ENCODE measurements at regions not wholly inside any gene's neighbourhood (a gene's known extent, or its start where the extent isn't known, plus 50 kb on each side); places are given as distances from the start of the nearest gene placed in this dataset.
A peak's percentile ranks its signal among the peaks of the same experiment; 100 is the strongest.

DNA sequence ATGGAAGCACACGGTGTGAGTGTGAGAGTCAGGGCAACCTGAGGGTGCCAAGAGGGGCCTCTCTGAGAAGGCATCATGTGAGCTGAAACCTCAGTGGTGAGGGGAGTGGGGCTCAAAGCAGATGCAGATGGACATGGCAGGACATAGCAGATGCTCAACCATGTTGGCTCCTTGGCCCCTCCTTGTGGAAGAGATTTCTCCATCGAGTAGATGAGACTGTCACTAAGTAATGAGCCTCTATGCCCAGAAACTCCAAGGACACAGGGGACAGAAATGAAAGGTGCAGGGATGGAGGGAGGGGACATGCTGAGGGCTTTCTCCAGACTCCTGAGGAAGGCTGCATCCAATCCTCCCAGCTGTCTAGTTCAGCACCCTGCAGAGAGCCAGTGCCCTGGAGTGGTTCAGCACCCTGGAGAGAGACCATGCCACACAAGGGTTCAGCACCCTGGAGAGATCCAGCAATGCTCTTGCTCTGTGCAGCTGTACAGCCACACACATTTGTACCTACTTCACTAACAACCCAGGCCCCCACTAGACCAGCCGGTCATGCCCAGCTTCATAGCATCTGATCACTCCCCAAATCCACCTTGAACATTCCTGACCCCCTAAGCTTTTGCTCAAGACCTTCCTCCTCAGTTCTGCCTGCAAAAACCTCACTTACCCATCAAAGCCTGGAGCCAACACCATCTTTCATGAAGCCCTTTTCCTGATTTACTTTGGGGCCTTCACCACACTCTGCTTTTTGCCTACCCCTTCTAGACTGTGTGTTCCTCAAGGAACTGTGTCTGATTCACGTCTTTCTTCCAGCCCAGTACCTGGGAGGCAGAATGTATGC lies 252.0 kb downstream of the CTTN start:
- WGBS (ENCODE audit: insufficient coverage), result 51% methylated on average over 2 of the region's 4 CpGs
- Histone ChIP-seq H3K36me3 (ENCODE audit: control insufficient read depth, insufficient read depth, low read length) (no peaks in the 10 kb centered on the region), H3K4me3 (ENCODE audit: low read depth, low read length) (no peak overlapping the region), H3K27ac (ENCODE audit: low read depth, low read length) (no peak overlapping the region), H3K4me1 (ENCODE audit: control insufficient read depth, insufficient read depth, low read length) (peaks cover 14% of the 10 kb centered on the region), H3K27me3 (ENCODE audit: control insufficient read depth, insufficient read depth, low read length) (no peaks in the 10 kb centered on the region), H3K9me3 (ENCODE audit: control insufficient read depth, insufficient read depth, low read length) (no peaks in the 10 kb centered on the region)
- peak in 2 of 6 donors; percentile 65 to 88 for DNase-seq (ENCODE audit: low read depth in 4 of 6, low spot score in 6 of 6)

DNA sequence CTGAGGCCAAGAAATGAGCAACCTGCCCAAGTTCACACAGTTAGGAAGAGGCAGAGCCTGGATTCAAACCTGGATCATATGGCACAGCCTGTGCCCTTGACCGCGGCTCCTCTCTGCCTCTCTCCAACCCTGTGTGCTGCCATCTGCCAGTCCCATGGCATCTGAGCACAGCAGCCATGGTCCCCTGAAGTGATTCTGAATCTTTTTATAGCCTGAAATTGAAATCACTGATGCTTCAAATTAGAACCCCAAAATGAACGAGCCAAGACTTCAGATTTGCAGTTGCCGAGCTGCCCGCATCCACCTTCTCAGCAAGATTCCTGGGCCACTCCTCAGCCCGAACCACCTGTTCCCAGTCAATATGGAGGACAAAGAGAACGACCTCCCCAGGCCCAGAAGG lies 252.7 kb downstream of the CTTN start:
- Histone ChIP-seq H3K4me3 (ENCODE audit: low read depth, low read length) (no peak overlapping the region), H3K27me3 (ENCODE audit: control insufficient read depth, insufficient read depth, low read length) (no peaks in the 10 kb centered on the region), H3K27ac (ENCODE audit: low read depth, low read length) (no peak overlapping the region), H3K4me1 (ENCODE audit: control insufficient read depth, insufficient read depth, low read length) (peaks cover 6% of the 10 kb centered on the region), H3K36me3 (ENCODE audit: control insufficient read depth, insufficient read depth, low read length) (no peaks in the 10 kb centered on the region), H3K9me3 (ENCODE audit: control insufficient read depth, insufficient read depth, low read length) (no peaks in the 10 kb centered on the region)
- 67% methylated on average over 6 of the region's 7 CpGs for WGBS (ENCODE audit: insufficient coverage)
- DNase-seq (ENCODE audit: low read depth in 4 of 6, low spot score in 6 of 6), result peak in 1 of 6 donors; percentile 53

GRCh38 chr11:70654016-70654415 lies 255.7 kb downstream of the CTTN start:
- Histone ChIP-seq H3K4me1 (ENCODE audit: control insufficient read depth, insufficient read depth, low read length) (peaks cover 19% of the 10 kb centered on the region), H3K36me3 (ENCODE audit: control insufficient read depth, insufficient read depth, low read length) (no peaks in the 10 kb centered on the region), H3K4me3 (ENCODE audit: low read depth, low read length) (no peak overlapping the region), H3K27ac (ENCODE audit: low read depth, low read length) (no peak overlapping the region), H3K9me3 (ENCODE audit: control insufficient read depth, insufficient read depth, low read length) (no peaks in the 10 kb centered on the region), H3K27me3 (ENCODE audit: control insufficient read depth, insufficient read depth, low read length) (no peaks in the 10 kb centered on the region)
- DNase-seq (ENCODE audit: low read depth in 4 of 6, low spot score in 6 of 6), result peak in 1 of 6 donors; percentile 70
- 64% methylated on average over 4 of the region's 8 CpGs for WGBS (ENCODE audit: insufficient coverage)

DNA sequence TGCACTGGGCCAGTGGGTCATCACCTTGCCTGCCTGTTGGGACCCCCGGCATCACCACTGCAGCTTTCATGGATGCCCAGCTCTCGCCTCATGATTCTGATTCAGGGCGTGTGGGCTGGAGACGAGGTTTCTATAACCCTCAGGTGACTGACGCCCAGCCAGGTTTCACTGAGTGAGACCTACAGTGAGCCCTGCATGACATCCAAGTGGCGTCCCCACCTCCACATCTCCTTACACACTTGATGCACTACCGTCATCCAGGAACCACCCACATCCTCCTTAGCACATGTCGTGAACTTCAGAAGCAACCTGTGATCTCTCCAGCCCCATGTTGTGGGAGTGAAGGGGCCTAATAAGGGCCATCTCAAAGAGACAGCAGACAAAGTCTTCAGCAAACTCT lies 257.5 kb downstream of the CTTN start:
- Histone ChIP-seq H3K9me3 (ENCODE audit: control insufficient read depth, insufficient read depth, low read length) (no peaks in the 10 kb centered on the region), H3K4me1 (ENCODE audit: control insufficient read depth, insufficient read depth, low read length) (peaks cover 31% of the 10 kb centered on the region), H3K27ac (ENCODE audit: low read depth, low read length) (no peak overlapping the region), H3K27me3 (ENCODE audit: control insufficient read depth, insufficient read depth, low read length) (no peaks in the 10 kb centered on the region), H3K4me3 (ENCODE audit: low read depth, low read length) (no peak overlapping the region), H3K36me3 (ENCODE audit: control insufficient read depth, insufficient read depth, low read length) (peaks cover 5% of the 10 kb centered on the region)
- 99% methylated on average over 7 of the region's 8 CpGs for WGBS (ENCODE audit: insufficient coverage)
- DNase-seq (ENCODE audit: low read depth in 4 of 6, low spot score in 6 of 6), result no peak

DNA sequence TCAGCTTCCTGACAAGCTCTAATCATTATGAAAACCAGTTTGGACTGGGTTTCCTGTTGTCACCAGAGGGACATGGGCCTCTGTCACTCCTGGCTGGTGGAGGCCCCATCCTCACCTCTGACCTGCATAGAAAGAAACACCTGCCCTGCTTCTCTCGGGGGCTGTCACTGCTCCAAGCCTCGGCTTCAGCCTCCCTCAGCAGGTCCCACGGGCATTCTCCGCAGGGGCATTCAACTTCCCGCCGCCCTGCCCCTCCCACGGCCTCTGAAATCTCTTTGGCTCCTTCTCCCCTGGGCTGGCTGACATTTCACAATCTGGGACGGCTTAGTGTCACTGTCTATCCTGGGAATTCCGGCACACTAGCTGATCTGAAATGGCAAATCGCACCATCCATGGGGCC lies 257.9 kb downstream of the CTTN start:
- H3K4me3 ChIP-seq (ENCODE audit: low read depth, low read length), result no peak overlapping the region
- 53% methylated on average over 10 of the region's 10 CpGs for WGBS (ENCODE audit: insufficient coverage)
- H3K27ac ChIP-seq (ENCODE audit: low read depth, low read length), result no peak overlapping the region
- no peak for DNase-seq (ENCODE audit: low read depth in 4 of 6, low spot score in 6 of 6)
- H3K4me1 ChIP-seq (ENCODE audit: control insufficient read depth, insufficient read depth, low read length), result peaks cover 30% of the 10 kb centered on the region
- no peaks in the 10 kb centered on the region for H3K9me3 ChIP-seq (ENCODE audit: control insufficient read depth, insufficient read depth, low read length)
- H3K27me3 ChIP-seq (ENCODE audit: control insufficient read depth, insufficient read depth, low read length), result no peaks in the 10 kb centered on the region
- H3K36me3 ChIP-seq (ENCODE audit: control insufficient read depth, insufficient read depth, low read length), result peaks cover 5% of the 10 kb centered on the region

DNA sequence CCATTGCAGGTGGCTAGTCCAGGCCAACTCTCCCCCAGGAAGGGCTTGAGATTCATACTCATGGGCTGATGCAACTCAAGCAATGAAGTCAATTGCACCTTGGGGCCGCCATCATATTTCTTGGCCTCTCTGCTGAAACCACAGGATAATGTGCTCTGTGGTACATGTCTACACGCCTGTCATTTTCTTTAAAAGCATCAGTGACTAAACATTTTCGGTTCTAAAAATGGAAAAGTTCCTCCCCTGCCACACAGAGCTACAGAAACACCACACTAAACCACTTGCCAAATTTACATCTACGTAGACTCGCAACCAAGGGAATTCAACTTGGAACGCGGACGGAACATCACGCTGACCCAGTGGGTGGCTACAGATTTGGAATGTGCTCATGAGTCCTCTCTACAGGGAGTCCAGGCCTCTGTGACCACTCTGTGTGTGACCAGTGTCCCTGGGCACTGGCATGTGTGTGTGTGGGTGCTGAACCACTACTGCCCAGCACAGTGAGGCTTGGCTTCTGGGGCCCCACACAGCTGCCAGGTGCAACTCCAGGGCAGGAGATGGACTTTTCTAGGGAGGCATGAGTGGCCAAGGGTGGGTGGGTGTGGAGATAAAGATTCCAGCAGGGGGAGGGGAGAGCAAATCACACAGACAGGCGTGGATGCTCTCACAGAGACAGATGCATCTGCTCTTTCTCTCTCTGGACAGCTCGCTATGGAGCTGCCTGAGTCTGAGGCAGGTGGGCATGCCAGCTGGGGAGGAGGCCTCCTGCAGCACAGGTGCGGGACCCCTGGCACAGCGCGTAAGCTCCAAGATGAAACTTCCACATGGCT lies 261.9 kb downstream of the CTTN start:
- Histone ChIP-seq H3K4me1 (ENCODE audit: control insufficient read depth, insufficient read depth, low read length) (peaks cover 57% of the 10 kb centered on the region), H3K27ac (ENCODE audit: low read depth, low read length) (no peak overlapping the region), H3K9me3 (ENCODE audit: control insufficient read depth, insufficient read depth, low read length) (no peaks in the 10 kb centered on the region), H3K27me3 (ENCODE audit: control insufficient read depth, insufficient read depth, low read length) (peaks cover 2% of the 10 kb centered on the region), H3K4me3 (ENCODE audit: low read depth, low read length) (peak overlapping the region; percentile 55), H3K36me3 (ENCODE audit: control insufficient read depth, insufficient read depth, low read length) (peaks cover 5% of the 10 kb centered on the region)
- DNase-seq (ENCODE audit: low read depth in 4 of 6, low spot score in 6 of 6), result peak in 1 of 6 donors; percentile 35
- 71% methylated on average over 11 of the region's 14 CpGs for WGBS (ENCODE audit: insufficient coverage)

- peaks cover 2% of the 10 kb centered on the region for H3K27me3 ChIP-seq (ENCODE audit: control insufficient read depth, insufficient read depth, low read length)
- H3K9me3 ChIP-seq (ENCODE audit: control insufficient read depth, insufficient read depth, low read length), result no peaks in the 10 kb centered on the region
- 49% methylated on average over 11 of the region's 11 CpGs for WGBS (ENCODE audit: insufficient coverage)
- peak overlapping the region; percentile 27 for H3K27ac ChIP-seq (ENCODE audit: low read depth, low read length)
- peaks cover 57% of the 10 kb centered on the region for H3K4me1 ChIP-seq (ENCODE audit: control insufficient read depth, insufficient read depth, low read length)
- peak in 1 of 6 donors; percentile 62 for DNase-seq (ENCODE audit: low read depth in 4 of 6, low spot score in 6 of 6)
- H3K36me3 ChIP-seq (ENCODE audit: control insufficient read depth, insufficient read depth, low read length), result peaks cover 5% of the 10 kb centered on the region
- peak overlapping the region; percentile 55 for H3K4me3 ChIP-seq (ENCODE audit: low read depth, low read length)
Measured at GRCh38 chr11:70660889-70661197, 262.5 kb downstream of the CTTN start.

- H3K36me3 ChIP-seq (ENCODE audit: control insufficient read depth, insufficient read depth, low read length), result peaks cover 5% of the 10 kb centered on the region
- peaks cover 2% of the 10 kb centered on the region for H3K27me3 ChIP-seq (ENCODE audit: control insufficient read depth, insufficient read depth, low read length)
- H3K4me1 ChIP-seq (ENCODE audit: control insufficient read depth, insufficient read depth, low read length), result peaks cover 57% of the 10 kb centered on the region
- peak overlapping the region; percentile 55 for H3K4me3 ChIP-seq (ENCODE audit: low read depth, low read length)
- WGBS (ENCODE audit: insufficient coverage), result under 1% methylated on average over 52 of the region's 54 CpGs
- no peaks in the 10 kb centered on the region for H3K9me3 ChIP-seq (ENCODE audit: control insufficient read depth, insufficient read depth, low read length)
- peak in 2 of 6 donors; percentile 81 to 91 for DNase-seq (ENCODE audit: low read depth in 4 of 6, low spot score in 6 of 6)
- H3K27ac ChIP-seq (ENCODE audit: low read depth, low read length), result peak overlapping the region; percentile 40
Measured at GRCh38 chr11:70661761-70662501, 263.6 kb downstream of the CTTN start.

DNA sequence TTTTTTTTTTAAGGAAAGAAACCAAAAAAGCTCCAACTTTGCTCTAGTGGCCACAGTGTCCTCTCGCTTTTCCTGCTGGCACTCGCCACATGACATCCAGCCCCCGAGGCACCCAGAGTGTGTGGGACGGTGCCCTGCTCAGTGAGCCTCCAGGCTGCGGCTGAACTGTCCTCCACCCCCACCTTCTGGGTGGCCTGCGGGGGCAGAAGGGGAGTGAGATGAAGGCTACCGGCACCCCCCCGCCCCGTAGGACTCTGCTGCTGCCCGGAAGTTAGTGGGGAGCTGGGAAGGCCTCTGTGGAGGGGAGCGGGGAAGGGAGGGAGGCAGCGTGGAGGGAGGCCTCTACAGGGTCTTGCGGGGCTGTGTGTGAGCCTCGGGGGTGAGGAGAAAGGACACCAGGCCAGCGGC lies 264.4 kb downstream of the CTTN start:
- Histone ChIP-seq H3K27ac (ENCODE audit: low read depth, low read length) (no peak overlapping the region), H3K36me3 (ENCODE audit: control insufficient read depth, insufficient read depth, low read length) (peaks cover 12% of the 10 kb centered on the region), H3K9me3 (ENCODE audit: control insufficient read depth, insufficient read depth, low read length) (no peaks in the 10 kb centered on the region), H3K4me3 (ENCODE audit: low read depth, low read length) (peak overlapping the region; percentile 55), H3K27me3 (ENCODE audit: control insufficient read depth, insufficient read depth, low read length) (peaks cover 2% of the 10 kb centered on the region), H3K4me1 (ENCODE audit: control insufficient read depth, insufficient read depth, low read length) (peaks cover 50% of the 10 kb centered on the region)
- DNase-seq (ENCODE audit: low read depth in 4 of 6, low spot score in 6 of 6), result peak in 1 of 6 donors; percentile 25
- 23% methylated on average over 12 of the region's 15 CpGs for WGBS (ENCODE audit: insufficient coverage)
